GM12878 (cell line): ENCODE measurements at regions not wholly inside any gene's neighbourhood (a gene's known extent, or its start where the extent isn't known, plus 50 kb on each side); places are given as distances from the start of the nearest gene placed in this dataset.

Experiments
- ATAC-seq: fragments of 200-7000 bp; cut with Tn5 transposase; 3 replicates; pipeline ENCODE4 v1.9.1; 2020; ENCODE audit warnings: mild to moderate bottlenecking, moderate library complexity
- BruUV-seq: library from RNA; stranded (reverse); fragments of 400-500 nt; replicated peaks from 2 replicates; lab custom pipeline; 2021; lab: Mats Ljungman, UMichigan
- CTCF ChIA-PET: fragments of 300-600 bp; sonication (Branson Sonifier 250); formaldehyde crosslinking; extraction: SDS; loops from one replicate; lab custom pipeline; 2021; ENCODE audit warnings: inconsistent platforms; lab: Yijun Ruan, JAX
- POLR2A ChIA-PET: fragments of 350-600 bp; formaldehyde crosslinking; extraction: SDS; loops from one replicate; lab custom pipeline; 2021; ENCODE audit warnings: inconsistent platforms; lab: Charles Lee
- RAD21 ChIA-PET: fragments of 300-600 bp; sonication (Branson Sonifier 250); formaldehyde crosslinking; loops from one replicate; lab custom pipeline; 2023; ENCODE audit warnings: antibody characterized with exemption; ENCODE audit not compliant: unreplicated experiment; lab: Charles Lee
- SMC1A ChIA-PET: fragments of 300-600 bp; sonication (Branson Sonifier 250); formaldehyde crosslinking; loops from one replicate; lab custom pipeline; 2023; ENCODE audit not compliant: unreplicated experiment, uncharacterized antibody; lab: Charles Lee
- DNase-seq: peaks from one replicate; pipeline ENCODE4 v3.0.0-alpha.2; 2011; ENCODE audit warnings: low read depth, low spot score
- FAIRE-seq: peaks from 3 replicates; lab custom pipeline; 2011; peaks lifted over from hg19 to GRCh38; lab: Jason Lieb, UNC
- H2AFZ ChIP-seq: 2 replicates; pipeline ENCODE4 v1.6.0; 2011; ENCODE audit warnings: low read depth, low read length, control low read depth; ENCODE audit not compliant: control insufficient read depth
- H3K27ac ChIP-seq: 2 replicates; pipeline ENCODE4 v1.5.1; 2011; ENCODE audit warnings: control low read depth; ENCODE audit not compliant: control insufficient read depth, insufficient read depth
- H3K27me3 ChIP-seq, 2 experiments: replicated peaks in 1 of 2; 2 replicates each; pipeline versions ENCODE4 v1.6.0 to v1.6.1; 2011; ENCODE audit warnings: low read length in 1 of 2; ENCODE audit not compliant: control insufficient read depth in 2 of 2, insufficient read depth in 2 of 2
- H3K36me3 ChIP-seq, 2 experiments: 2 replicates each; pipeline ENCODE4 v1.5.1; 2011; ENCODE audit warnings: low read length in 1 of 2; ENCODE audit not compliant: control insufficient read depth in 2 of 2, insufficient read depth in 2 of 2
- H3K4me1 ChIP-seq: 2 replicates; pipeline ENCODE4 v1.6.1; 2011; ENCODE audit warnings: mild to moderate bottlenecking, low read length, moderate library complexity, mixed read lengths; ENCODE audit not compliant: control insufficient read depth, insufficient read depth
- H3K4me2 ChIP-seq: 2 replicates; pipeline ENCODE4 v1.6.0; 2011; ENCODE audit warnings: control low read depth; ENCODE audit not compliant: control insufficient read depth, insufficient read depth
- H3K4me3 ChIP-seq: fragments of 200-600 bp; sonication (generic); 2 replicates; pipeline ENCODE4 v1.5.1; 2016
- H3K79me2 ChIP-seq: 2 replicates; pipeline ENCODE4 v1.6.0; 2011; ENCODE audit warnings: low read length; ENCODE audit not compliant: control insufficient read depth, insufficient read depth
- H3K9ac ChIP-seq: 2 replicates; pipeline ENCODE4 v1.8.0; 2011; ENCODE audit warnings: low read length, control low read depth, mixed read lengths; ENCODE audit not compliant: control insufficient read depth, insufficient read depth
- H3K9me3 ChIP-seq: replicated peaks from 3 replicates; pipeline ENCODE4 v1.5.1; 2011; ENCODE audit warnings: mild to moderate bottlenecking, low read length; ENCODE audit not compliant: control insufficient read depth, insufficient read depth
- H4K20me1 ChIP-seq: 2 replicates; pipeline ENCODE4 v1.6.0; 2011; ENCODE audit not compliant: control insufficient read depth, insufficient read depth
- CBFB ChIP-seq: IDR thresholded peaks from 2 replicates; pipeline ENCODE4 v1.6.1; 2016; ENCODE audit warnings: antibody characterized with exemption, low read depth
- CTCF ChIP-seq, 3 experiments: IDR thresholded peaks in 2 of 3; conservative IDR thresholded peaks in 1 of 3; 2 replicates each; pipeline ENCODE4 v1.5.1; 2011; ENCODE audit warnings: low read depth in 3 of 3, low read length in 3 of 3, mild to moderate bottlenecking in 3 of 3, control low read depth in 2 of 3, moderate library complexity in 2 of 3, inconsistent platforms in 1 of 3, mixed read lengths in 1 of 3; ENCODE audit not compliant: control insufficient read depth in 2 of 3, insufficient read depth in 1 of 3; ENCODE audit errors: extremely low read depth in 1 of 3
- DPF2 ChIP-seq: fragments of 450-650 bp; IDR thresholded peaks from 2 replicates; pipeline ENCODE4 v1.6.1; 2017; ENCODE audit warnings: mild to moderate bottlenecking
- GATAD2B ChIP-seq: fragments of 450-650 bp; conservative IDR thresholded peaks from 2 replicates; pipeline ENCODE4 v1.6.1; 2017; ENCODE audit warnings: low read depth, mild to moderate bottlenecking, moderate library complexity
- KDM1A ChIP-seq: fragments of 200-600 bp; sonication (generic); IDR thresholded peaks from 2 replicates; pipeline ENCODE4 v1.6.1; 2016; ENCODE audit warnings: borderline replicate concordance
- RELA ChIP-seq: fragments of 450-650 bp; IDR thresholded peaks from 2 replicates; pipeline ENCODE4 v1.8.0; 2014; ENCODE audit warnings: borderline replicate concordance; ENCODE audit not compliant: partially characterized antibody
- SMC3 ChIP-seq: IDR thresholded peaks from 2 replicates; pipeline ENCODE4 v1.6.1; 2011; ENCODE audit warnings: low read length, improper control_type of control experiment, borderline replicate concordance
- SREBF1 ChIP-seq: IDR thresholded peaks from 2 replicates; pipeline ENCODE4 v1.6.1; 2012; ENCODE audit warnings: mild to moderate bottlenecking, low read length
- TARDBP ChIP-seq: IDR thresholded peaks from 2 replicates; pipeline ENCODE4 v1.6.1; 2016; ENCODE audit warnings: borderline replicate concordance
- TBL1XR1 ChIP-seq: IDR thresholded peaks from 2 replicates; pipeline ENCODE4 v1.6.1; 2012; ENCODE audit warnings: low read depth, low read length, improper control_type of control experiment
- YY1 ChIP-seq: IDR thresholded peaks from 2 replicates; pipeline ENCODE4 v1.6.1; 2011; ENCODE audit warnings: low read depth, mild to moderate bottlenecking, low read length
- ZNF384 ChIP-seq: IDR thresholded peaks from 2 replicates; pipeline ENCODE4 v1.6.1; 2012; ENCODE audit warnings: low read depth, mild to moderate bottlenecking, low read length, improper control_type of control experiment, borderline replicate concordance
- WGBS: methylation state at CpG from one replicate; pipeline ENCODE4 v1.1.6; 2016; ENCODE audit warnings: low lambda C conversion rate; ENCODE audit not compliant: insufficient replicate concordance, insufficient coverage; ENCODE audit errors: missing lambda C conversion rate; 5-methylcytosine and 5-hydroxymethylcytosine counted together
- in situ Hi-C: fragments of 300-500 bp; cut with MboI; formaldehyde crosslinking; loops from 9 replicates; pipeline ENCODE4 v1.14.3; 2018; ENCODE audit warnings: mixed read lengths
- intact Hi-C: fragments of 100-400 bp; cut with micrococcal nuclease; formaldehyde crosslinking; loops from one replicate; pipeline ENCODE4 v1.14.2; 2022; ENCODE audit not compliant: unreplicated experiment

GRCh38 chr1:81032973-81033425 lies 767.7 kb upstream of the ADGRL2 start:
- Histone ChIP-seq H3K36me3 (no peaks in the 10 kb centered on the region), H3K9ac (no peak overlapping the region), H3K27ac (no peak overlapping the region), H2AFZ (no peak overlapping the region), H3K9me3 (no peaks in the 10 kb centered on the region), H3K4me2 (no peak overlapping the region), H3K4me3 (no peak overlapping the region), H3K27me3 (no peaks in the 10 kb centered on the region), H3K4me1 (no peaks in the 10 kb centered on the region), H3K79me2 (no peaks in the 10 kb centered on the region), H4K20me1 (no peaks in the 10 kb centered on the region)
- no peak for DNase-seq
- intact Hi-C loops, result no loop called here
- WGBS, result 77% methylated on average over 5 of the region's 5 CpGs
- in situ Hi-C loops, result no loop called here
- CTCF ChIA-PET, result interaction anchor here (0.7 kb wide), 1 partner anchor 70 kb away, joined by 3 read pairs; no protein-coding TSS in a partner anchor
- TF ChIP-seq RELA (no peak), SMC3 (no peak), ZNF384 (no peak), TBL1XR1 (no peak), TARDBP (no peak), CTCF (IDR thresholded peaks at IDR 0.05 in 2 of 3, conservative IDR thresholded peaks at IDR 0.05 in 1 of 3; ENCODE audit: control insufficient read depth in 2 of 3, extremely low read depth in 1 of 3, insufficient read depth in 1 of 3, low read depth in 3 of 3, low read length in 3 of 3) (no peak), SREBF1 (no peak), GATAD2B (no peak), CBFB (no peak), KDM1A (no peak), YY1 (no peak), DPF2 (no peak)
- SMC1A ChIA-PET, result no interaction called here
- RAD21 ChIA-PET, result no interaction called here
- ATAC-seq, result no peak
- BruUV-seq, result no TSS peak
- POLR2A ChIA-PET, result no interaction called here
- FAIRE-seq, result no peak
